ENCODE measurements at regions not wholly inside any gene's neighbourhood (a gene's known extent, or its start where the extent isn't known, plus 50 kb on each side); places are given as distances from the start of the nearest gene placed in this dataset.

DNA sequence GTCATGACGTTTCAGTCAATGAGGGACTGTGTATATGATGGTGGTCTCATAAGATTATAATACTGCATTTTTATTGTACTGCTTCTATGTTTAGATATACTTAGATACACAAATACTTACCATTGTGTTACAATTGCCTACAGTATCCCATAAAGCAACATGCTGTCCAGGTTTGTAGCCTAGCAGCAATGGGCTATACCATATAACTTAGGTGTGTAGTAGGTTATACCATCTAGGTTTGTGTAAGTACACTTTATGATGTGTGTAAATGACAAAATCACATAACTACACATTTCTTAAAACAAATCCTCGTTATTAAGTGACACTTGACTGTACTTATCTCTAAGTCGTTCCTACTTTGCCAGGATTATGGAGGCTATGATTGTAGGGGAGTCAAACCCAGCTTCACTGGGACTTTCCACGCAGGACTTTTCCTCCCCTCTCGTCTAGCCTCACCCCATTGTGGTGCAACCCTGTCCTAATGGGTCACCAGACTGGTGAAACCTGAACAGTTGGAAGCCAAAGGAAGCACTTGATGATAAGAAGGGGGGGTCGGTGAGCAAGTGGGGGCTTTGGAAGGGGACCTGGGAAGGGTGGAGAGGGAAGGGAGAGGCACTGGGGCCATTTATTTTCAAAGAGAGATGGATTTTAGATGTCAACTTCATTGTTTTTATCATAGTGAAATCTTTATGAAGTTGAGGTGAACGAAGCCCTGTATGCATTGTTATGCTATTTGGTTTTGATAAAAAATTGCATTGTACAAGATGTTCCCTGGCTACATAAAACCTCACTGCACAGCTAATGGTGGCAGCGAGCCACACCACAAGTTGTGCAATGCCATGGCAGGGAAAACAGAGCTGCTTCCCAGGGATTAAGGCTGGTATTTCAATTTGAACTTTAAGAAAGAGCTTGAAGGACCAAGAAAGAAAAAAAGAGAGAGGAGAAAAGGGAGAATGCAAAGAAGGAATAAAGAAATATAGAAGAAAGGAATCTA, 129.1 kb downstream of the EHF start:
- TF ChIP-seq RFX5 (IDR thresholded peaks at IDR 0.05; ENCODE audit: low read depth, low read length) (no peak), ZNF207 (IDR thresholded peaks at IDR 0.05; ENCODE audit: borderline replicate concordance) (no peak), POLR2A (IDR thresholded peaks at IDR 0.05; ENCODE audit: low read depth, low read length) (no peak), EZH2 (IDR thresholded peaks at IDR 0.05; ENCODE audit: borderline replicate concordance, control insufficient read depth, low read depth, low read length) (no peak), CREB1 (IDR thresholded peaks at IDR 0.05; ENCODE audit: low read depth) (no peak)
- TF ChIP-seq, protein P1, sequence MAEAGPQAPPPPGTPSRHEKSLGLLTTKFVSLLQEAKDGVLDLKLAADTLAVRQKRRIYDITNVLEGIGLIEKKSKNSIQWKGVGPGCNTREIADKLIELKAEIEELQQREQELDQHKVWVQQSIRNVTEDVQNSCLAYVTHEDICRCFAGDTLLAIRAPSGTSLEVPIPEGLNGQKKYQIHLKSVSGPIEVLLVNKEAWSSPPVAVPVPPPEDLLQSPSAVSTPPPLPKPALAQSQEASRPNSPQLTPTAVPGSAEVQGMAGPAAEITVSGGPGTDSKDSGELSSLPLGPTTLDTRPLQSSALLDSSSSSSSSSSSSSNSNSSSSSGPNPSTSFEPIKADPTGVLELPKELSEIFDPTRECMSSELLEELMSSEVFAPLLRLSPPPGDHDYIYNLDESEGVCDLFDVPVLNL (IDR thresholded peaks at IDR 0.05; ENCODE audit: low read depth, low read length): no peak

All from GM12878 (cell line).